HFFc6 (cell line): ENCODE measurements at regions not wholly inside any gene's neighbourhood (a gene's known extent, or its start where the extent isn't known, plus 50 kb on each side); places are given as distances from the start of the nearest gene placed in this dataset.

Source experiments
- DNase-seq: peaks from one replicate; pipeline ENCODE4 v3.0.0-alpha.2; 2018
- H3K27ac Mint-ChIP-seq: 2 replicates; pipeline ENCODE4 v1.8.0; 2020; ENCODE audit warnings: mild to moderate bottlenecking, mixed read lengths
- H3K27me3 Mint-ChIP-seq: 2 replicates; pipeline ENCODE4 v1.8.0; 2021; ENCODE audit warnings: mild to moderate bottlenecking, moderate library complexity, mixed read lengths; ENCODE audit not compliant: insufficient read depth
- H3K36me3 Mint-ChIP-seq: 2 replicates; pipeline ENCODE4 v1.8.0; 2021; ENCODE audit warnings: low read depth, mixed read lengths
- H3K4me1 Mint-ChIP-seq: 2 replicates; pipeline ENCODE4 v1.8.0; 2020; ENCODE audit warnings: low read depth, mixed read lengths
- H3K4me3 Mint-ChIP-seq: 2 replicates; pipeline ENCODE4 v1.8.0; 2020; ENCODE audit warnings: mild to moderate bottlenecking, moderate library complexity, mixed read lengths
- H3K9me3 Mint-ChIP-seq: 2 replicates; pipeline ENCODE4 v1.8.0; 2020; ENCODE audit warnings: mild to moderate bottlenecking, mixed read lengths
- CTCF ChIP-seq: fragments of 200-600 bp; sonication (generic); IDR thresholded peaks from 2 replicates; pipeline ENCODE4 v1.5.0; 2021; ENCODE audit warnings: antibody characterized with exemption, mild to moderate bottlenecking

- Mint-ChIP-seq H3K4me3 (no peak overlapping the region), H3K4me1 (no peaks in the 10 kb centered on the region), H3K9me3 (peaks cover 4% of the 10 kb centered on the region), H3K27me3 (no peaks in the 10 kb centered on the region), H3K36me3 (no peaks in the 10 kb centered on the region), H3K27ac (no peak overlapping the region)
- DNase-seq, result no peak
- no peak for TF ChIP-seq CTCF
Observed at GRCh38 chr2:198411936-198412335, 607.5 kb downstream of the PLCL1 start.

GRCh38 chr2:198408171-198408570 lies 603.8 kb downstream of the PLCL1 start:
- no peaks in the 10 kb centered on the region for H3K27me3 Mint-ChIP-seq
- no peak overlapping the region for H3K27ac Mint-ChIP-seq
- no peaks in the 10 kb centered on the region for H3K4me1 Mint-ChIP-seq
- DNase-seq, result no peak
- H3K36me3 Mint-ChIP-seq, result no peaks in the 10 kb centered on the region
- H3K4me3 Mint-ChIP-seq, result no peak overlapping the region
- no peak for TF ChIP-seq CTCF
- H3K9me3 Mint-ChIP-seq, result peaks cover 4% of the 10 kb centered on the region

- Mint-ChIP-seq H3K9me3 (peaks cover 4% of the 10 kb centered on the region), H3K4me3 (no peak overlapping the region), H3K27ac (no peak overlapping the region), H3K36me3 (no peaks in the 10 kb centered on the region), H3K27me3 (no peaks in the 10 kb centered on the region), H3K4me1 (no peaks in the 10 kb centered on the region)
- no peak for DNase-seq
- no peak for TF ChIP-seq CTCF
Observed at GRCh38 chr2:198405311-198405710, 600.9 kb downstream of the PLCL1 start.

- Mint-ChIP-seq H3K9me3 (peaks cover 13% of the 10 kb centered on the region), H3K4me1 (no peaks in the 10 kb centered on the region), H3K27me3 (no peaks in the 10 kb centered on the region; the same call in 1 of the 2 replicates), H3K27ac (no peak overlapping the region), H3K36me3 (peaks cover 5% of the 10 kb centered on the region), H3K4me3 (no peak overlapping the region)
- TF ChIP-seq CTCF, result no peak
- DNase-seq, result no peak
Observed at GRCh38 chr2:198401644-198402043, 597.3 kb downstream of the PLCL1 start.

- H3K4me1 Mint-ChIP-seq, result no peaks in the 10 kb centered on the region
- H3K9me3 Mint-ChIP-seq, result peaks cover 18% of the 10 kb centered on the region
- H3K27ac Mint-ChIP-seq, result no peak overlapping the region
- DNase-seq, result no peak
- no peak overlapping the region for H3K4me3 Mint-ChIP-seq
- TF ChIP-seq CTCF, result no peak
- no peaks in the 10 kb centered on the region; the same call in 1 of the 2 replicates for H3K27me3 Mint-ChIP-seq
- H3K36me3 Mint-ChIP-seq, result peaks cover 7% of the 10 kb centered on the region
Observed at GRCh38 chr2:198400999-198401398, 596.6 kb downstream of the PLCL1 start.

- Mint-ChIP-seq H3K27me3 (no peaks in the 10 kb centered on the region; the same call in 1 of the 2 replicates), H3K9me3 (peaks cover 40% of the 10 kb centered on the region), H3K36me3 (peaks cover 11% of the 10 kb centered on the region), H3K27ac (no peak overlapping the region), H3K4me3 (no peak overlapping the region), H3K4me1 (no peaks in the 10 kb centered on the region)
- TF ChIP-seq CTCF, result no peak
- no peak for DNase-seq
Observed at GRCh38 chr2:198394208-198394607, 589.8 kb downstream of the PLCL1 start.
